H9 (cell line): ENCODE measurements at regions not wholly inside any gene's neighbourhood (a gene's known extent, or its start where the extent isn't known, plus 50 kb on each side); places are given as distances from the start of the nearest gene placed in this dataset.

Experiments used
- DNase-seq: peaks from one replicate; pipeline ENCODE4 v3.0.0-alpha.2; 2017
- H2AFZ ChIP-seq: one replicate; pipeline ENCODE4 v1.6.1; 2013; ENCODE audit warnings: mild to moderate bottlenecking, low read length, control low read depth, moderate library complexity
- H2AK5ac ChIP-seq: 2 replicates; pipeline ENCODE4 v1.6.1; 2013; ENCODE audit warnings: low read length, control low read depth, mixed read lengths; ENCODE audit not compliant: insufficient read length
- H2BK120ac ChIP-seq: one replicate; pipeline ENCODE4 v1.6.1; 2013; ENCODE audit warnings: low read depth, mild to moderate bottlenecking, low read length, control low read depth, inconsistent platforms; ENCODE audit not compliant: poor library complexity, severe bottlenecking
- H2BK12ac ChIP-seq: 2 replicates; pipeline ENCODE4 v1.6.1; 2013; ENCODE audit warnings: low read length, control low read depth, mixed read lengths, low read depth; ENCODE audit not compliant: insufficient read length
- H2BK15ac ChIP-seq: 2 replicates; pipeline ENCODE4 v1.6.1; 2013; ENCODE audit warnings: low read depth, low read length, control low read depth
- H2BK20ac ChIP-seq: one replicate; pipeline ENCODE4 v1.6.1; 2013; ENCODE audit warnings: low read depth, mild to moderate bottlenecking, low read length, control low read depth, inconsistent platforms; ENCODE audit not compliant: poor library complexity, severe bottlenecking
- H2BK5ac ChIP-seq: 2 replicates; pipeline ENCODE4 v1.6.1; 2013; ENCODE audit warnings: low read length, control low read depth, mixed read lengths; ENCODE audit not compliant: insufficient read length
- H3K14ac ChIP-seq: 2 replicates; pipeline ENCODE4 v1.6.1; 2013; ENCODE audit warnings: low read length, control low read depth; ENCODE audit not compliant: insufficient read depth
- H3K18ac ChIP-seq: 2 replicates; pipeline ENCODE4 v1.6.1; 2013; ENCODE audit warnings: low read depth, mild to moderate bottlenecking, mixed read lengths, low read length, control low read depth; ENCODE audit not compliant: insufficient read length
- H3K23ac ChIP-seq: 2 replicates; pipeline ENCODE4 v1.6.1; 2013; ENCODE audit warnings: low read length, control low read depth, mixed read lengths, low read depth; ENCODE audit not compliant: insufficient read length
- H3K23me2 ChIP-seq: 2 replicates; pipeline ENCODE4 v1.6.1; 2013; ENCODE audit warnings: low read depth, mild to moderate bottlenecking, mixed read lengths, low read length, control low read depth; ENCODE audit not compliant: insufficient read length, poor library complexity, severe bottlenecking
- H3K27ac ChIP-seq: 2 replicates; pipeline ENCODE4 v1.5.1; 2013; ENCODE audit warnings: low read length, control low read depth, mixed read lengths, low read depth; ENCODE audit not compliant: insufficient read length
- H3K27me3 ChIP-seq: 2 replicates; pipeline ENCODE4 v1.6.1; 2013; ENCODE audit warnings: low read length, control low read depth, inconsistent platforms; ENCODE audit not compliant: insufficient read depth
- H3K4ac ChIP-seq: 2 replicates; pipeline ENCODE4 v1.6.1; 2013; ENCODE audit warnings: low read depth, mild to moderate bottlenecking, control low read depth, inconsistent platforms, low read length, moderate library complexity
- H3K4me1 ChIP-seq: 2 replicates; pipeline ENCODE4 v1.6.1; 2013; ENCODE audit warnings: low read length, control low read depth, inconsistent platforms; ENCODE audit not compliant: insufficient read depth
- H3K4me2 ChIP-seq: 2 replicates; pipeline ENCODE4 v1.6.1; 2013; ENCODE audit warnings: low read length, control low read depth, mixed read lengths; ENCODE audit not compliant: insufficient read length, insufficient read depth
- H3K56ac ChIP-seq: 2 replicates; pipeline ENCODE4 v1.6.1; 2013; ENCODE audit warnings: low read depth, mild to moderate bottlenecking, mixed read lengths, low read length, control low read depth; ENCODE audit not compliant: insufficient read length
- H3K79me1 ChIP-seq: 2 replicates; pipeline ENCODE4 v1.6.1; 2013; ENCODE audit warnings: low read depth, mild to moderate bottlenecking, moderate library complexity, low read length, control low read depth, inconsistent platforms; ENCODE audit not compliant: insufficient read depth, poor library complexity, severe bottlenecking
- H3K79me2 ChIP-seq: 2 replicates; pipeline ENCODE4 v1.6.1; 2013; ENCODE audit warnings: low read length, control low read depth, inconsistent platforms; ENCODE audit not compliant: insufficient read depth
- H3K9ac ChIP-seq: 2 replicates; pipeline ENCODE4 v1.6.1; 2013; ENCODE audit warnings: low read length, control low read depth, mixed read lengths; ENCODE audit not compliant: insufficient read length; ENCODE audit errors: extremely low read depth
- H3K9me3 ChIP-seq: one replicate; pipeline ENCODE4 v1.6.1; 2013; ENCODE audit warnings: low read depth, low read length, inconsistent platforms; ENCODE audit not compliant: control insufficient read depth
- H3T11ph ChIP-seq: one replicate; pipeline ENCODE4 v1.6.1; 2013; ENCODE audit warnings: mild to moderate bottlenecking, low read length, control low read depth, inconsistent platforms
- H4K20me1 ChIP-seq: one replicate; pipeline ENCODE4 v1.6.1; 2013; ENCODE audit not compliant: control insufficient read depth, insufficient read length, insufficient read depth
- H4K5ac ChIP-seq: 2 replicates; pipeline ENCODE4 v1.6.1; 2013; ENCODE audit warnings: low read depth, mild to moderate bottlenecking, mixed read lengths, low read length, control low read depth; ENCODE audit not compliant: insufficient read length
- H4K8ac ChIP-seq: replicated peaks from 2 replicates; pipeline ENCODE4 v1.6.1; 2013; ENCODE audit warnings: low read length, control low read depth, mixed read lengths, low read depth; ENCODE audit not compliant: insufficient read length
- H4K91ac ChIP-seq: 2 replicates; pipeline ENCODE4 v1.6.1; 2013; ENCODE audit warnings: low read depth, mild to moderate bottlenecking, moderate library complexity, mixed read lengths, low read length, control low read depth; ENCODE audit not compliant: insufficient read length
- H3K27ac Mint-ChIP-seq, 3 experiments: 2 replicates in 2 of 3; 3 replicates in 1 of 3; pipeline ENCODE4 v1.8.0; 2020 to 2021; ENCODE audit warnings: mixed read lengths in 3 of 3, mild to moderate bottlenecking in 1 of 3, moderate library complexity in 1 of 3
- H3K27me3 Mint-ChIP-seq: 2 replicates; pipeline ENCODE4 v1.8.0; 2021; ENCODE audit warnings: low read depth, mild to moderate bottlenecking, moderate library complexity, mixed read lengths
- H3K36me3 Mint-ChIP-seq, 3 experiments: 2 replicates in 2 of 3; 3 replicates in 1 of 3; pipeline ENCODE4 v1.8.0; 2020 to 2021; ENCODE audit warnings: low read depth in 3 of 3, mixed read lengths in 3 of 3; ENCODE audit not compliant: insufficient read depth in 1 of 3
- H3K4me1 Mint-ChIP-seq, 2 experiments: 2 replicates each; pipeline ENCODE4 v1.8.0; 2020; ENCODE audit warnings: mixed read lengths in 2 of 2
- H3K4me3 Mint-ChIP-seq, 2 experiments: 2 replicates in 1 of 2; 3 replicates in 1 of 2; pipeline ENCODE4 v1.8.0; 2020 to 2021; ENCODE audit warnings: mild to moderate bottlenecking in 2 of 2, mixed read lengths in 2 of 2, moderate library complexity in 1 of 2
- H3K9me3 Mint-ChIP-seq, 2 experiments: 2 replicates in 1 of 2; 3 replicates in 1 of 2; pipeline ENCODE4 v1.8.0; 2020; ENCODE audit warnings: mild to moderate bottlenecking in 2 of 2, mixed read lengths in 2 of 2, moderate library complexity in 1 of 2
- WGBS: extraction: QIAGEN DNeasy Blood & Tissue Kit; methylation state at CpG from one replicate; pipeline ENCODE4 v1.1.7; 2013; ENCODE audit warnings: missing lambda C conversion rate, low lambda C conversion rate, mixed read lengths; ENCODE audit not compliant: insufficient read length; ENCODE audit errors: extremely low coverage; 5-methylcytosine and 5-hydroxymethylcytosine counted together
- TF ChIP-seq, protein P1 (sequence below): fragments of 200-600 bp; sonication (generic); conservative IDR thresholded peaks from 3 replicates; pipeline ENCODE4 v1.8.0; 2021; ENCODE audit warnings: antibody characterized with exemption, mild to moderate bottlenecking

DNA sequence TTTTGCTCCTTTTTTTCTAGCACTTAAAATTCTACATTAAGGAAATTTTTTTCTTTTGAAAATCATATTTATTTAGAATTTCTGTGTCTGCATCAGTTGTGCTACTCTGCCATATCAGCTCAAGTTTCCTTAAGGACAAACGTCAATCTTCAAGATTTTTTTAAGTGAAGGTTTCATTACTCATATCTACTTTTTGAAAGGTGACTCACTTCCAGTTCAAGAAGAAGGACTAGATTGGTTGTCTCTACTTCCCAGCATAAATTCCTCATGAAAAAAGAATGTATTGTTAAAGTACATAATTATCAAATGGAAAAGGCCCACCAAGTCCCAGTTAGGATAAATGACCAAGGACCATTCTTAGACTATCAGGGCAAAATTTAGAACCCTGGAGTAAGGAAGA, 626.5 kb downstream of the DMRTA1 start:
- no peak overlapping the region for H2AK5ac ChIP-seq

More for the DNA sequence above, 626.5 kb downstream of the DMRTA1 start:
- Histone ChIP-seq H3K14ac (no peak overlapping the region), H3K4me1 (no peaks in the 10 kb centered on the region), H3K9ac (no peak overlapping the region), H2BK12ac (no peak overlapping the region), H3K27ac (no peak overlapping the region), H4K8ac (no peak overlapping the region), H3K79me1 (no peaks in the 10 kb centered on the region), H2BK120ac (no peak overlapping the region), H2BK15ac (no peak overlapping the region), H2BK5ac (no peak overlapping the region), H3K79me2 (no peaks in the 10 kb centered on the region), H3K23ac (no peak overlapping the region), H4K5ac (no peak overlapping the region), H3K4me2 (no peak overlapping the region), H4K20me1 (no peaks in the 10 kb centered on the region), H3K56ac (no peak overlapping the region), H3K18ac (no peak overlapping the region), H3T11ph (no peak overlapping the region), H2AFZ (no peak overlapping the region), H3K23me2 (no peaks in the 10 kb centered on the region), H2BK20ac (no peak overlapping the region), H4K91ac (no peak overlapping the region), H3K27me3 (no peaks in the 10 kb centered on the region), H3K9me3 (no peaks in the 10 kb centered on the region), H3K4ac (no peak overlapping the region)
- Mint-ChIP-seq H3K4me1 (no peaks in the 10 kb centered on the region), H3K27ac (no peak overlapping the region), H3K36me3 (no peaks in the 10 kb centered on the region), H3K9me3 (peaks cover 0 to 3% of the 10 kb centered on the region in 2 experiments; a peak in 2 of 5 replicates), H3K4me3 (no peak overlapping the region), H3K27me3 (no peaks in the 10 kb centered on the region)
- TF ChIP-seq, protein P1, sequence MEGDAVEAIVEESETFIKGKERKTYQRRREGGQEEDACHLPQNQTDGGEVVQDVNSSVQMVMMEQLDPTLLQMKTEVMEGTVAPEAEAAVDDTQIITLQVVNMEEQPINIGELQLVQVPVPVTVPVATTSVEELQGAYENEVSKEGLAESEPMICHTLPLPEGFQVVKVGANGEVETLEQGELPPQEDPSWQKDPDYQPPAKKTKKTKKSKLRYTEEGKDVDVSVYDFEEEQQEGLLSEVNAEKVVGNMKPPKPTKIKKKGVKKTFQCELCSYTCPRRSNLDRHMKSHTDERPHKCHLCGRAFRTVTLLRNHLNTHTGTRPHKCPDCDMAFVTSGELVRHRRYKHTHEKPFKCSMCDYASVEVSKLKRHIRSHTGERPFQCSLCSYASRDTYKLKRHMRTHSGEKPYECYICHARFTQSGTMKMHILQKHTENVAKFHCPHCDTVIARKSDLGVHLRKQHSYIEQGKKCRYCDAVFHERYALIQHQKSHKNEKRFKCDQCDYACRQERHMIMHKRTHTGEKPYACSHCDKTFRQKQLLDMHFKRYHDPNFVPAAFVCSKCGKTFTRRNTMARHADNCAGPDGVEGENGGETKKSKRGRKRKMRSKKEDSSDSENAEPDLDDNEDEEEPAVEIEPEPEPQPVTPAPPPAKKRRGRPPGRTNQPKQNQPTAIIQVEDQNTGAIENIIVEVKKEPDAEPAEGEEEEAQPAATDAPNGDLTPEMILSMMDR = no peak
- DNase-seq = no peak
- no CpG with 5 or more reads among the region's 1 CpG for WGBS
